NCI-H1694 (cell line): ENCODE measurements at regions not wholly inside any gene's neighbourhood (a gene's known extent, or its start where the extent isn't known, plus 50 kb on each side); places are given as distances from the start of the nearest gene placed in this dataset.
"Not testable (repeated sequence)": the region's sequence is repeated elsewhere in the genome, so short reads cannot be mapped to it uniquely, and the experiment has no call there.

Experiments used
- DNase-seq: peaks from one replicate; lab custom pipeline; 2025; lab: John Stamatoyannopoulos, UW

GRCh38 chr2:75324861-75325284 lies 125.6 kb upstream of the TACR1 start:
- no peak for DNase-seq

GRCh38 chr2:75324141-75324540 lies 124.8 kb upstream of the TACR1 start:
- no peak for DNase-seq

- no peak for DNase-seq
These were observed 122.2 kb upstream of the TACR1 start for GRCh38 chr2:75321599-75321922.

GRCh38 chr2:75320898-75321598 lies 121.7 kb upstream of the TACR1 start:
- DNase-seq = no peak

GRCh38 chr2:75319951-75320350 lies 120.6 kb upstream of the TACR1 start:
- DNase-seq = no peak

GRCh38 chr2:75317802-75318201 lies 118.5 kb upstream of the TACR1 start:
- DNase-seq = no peak

- DNase-seq = no peak
These were observed 118.0 kb upstream of the TACR1 start for GRCh38 chr2:75317316-75317715.

- no peak for DNase-seq
These were observed 116.1 kb upstream of the TACR1 start for GRCh38 chr2:75315436-75315835.

- no peak for DNase-seq
These were observed 112.7 kb upstream of the TACR1 start for GRCh38 chr2:75311993-75312392.

GRCh38 chr2:75311521-75311920 lies 112.2 kb upstream of the TACR1 start:
- no peak for DNase-seq

- DNase-seq = no peak
These were observed 111.6 kb upstream of the TACR1 start for GRCh38 chr2:75310876-75311275.

GRCh38 chr2:75309596-75310463 lies 110.5 kb upstream of the TACR1 start:
- DNase-seq = no peak

GRCh38 chr2:75303227-75303626 lies 103.9 kb upstream of the TACR1 start:
- DNase-seq = no peak

GRCh38 chr2:75294362-75294761 lies 95.0 kb upstream of the TACR1 start:
- DNase-seq = no peak

GRCh38 chr2:75292826-75293225 lies 93.5 kb upstream of the TACR1 start:
- no peak for DNase-seq

- DNase-seq = no peak
These were observed 91.4 kb upstream of the TACR1 start for GRCh38 chr2:75290600-75291150.

- DNase-seq = no peak
These were observed 90.5 kb upstream of the TACR1 start for GRCh38 chr2:75289771-75290170.

- DNase-seq = not testable (repeated sequence)
These were observed 89.9 kb upstream of the TACR1 start for GRCh38 chr2:75289178-75289577.

GRCh38 chr2:75288760-75289159 lies 89.4 kb upstream of the TACR1 start:
- DNase-seq = no peak

GRCh38 chr2:75287624-75288316 lies 88.5 kb upstream of the TACR1 start:
- no peak for DNase-seq

- DNase-seq = no peak
These were observed 85.0 kb upstream of the TACR1 start for GRCh38 chr2:75284345-75284744.

GRCh38 chr2:75278821-75279379 lies 79.6 kb upstream of the TACR1 start:
- no peak for DNase-seq
